SK-N-SH (cell line): ENCODE measurements at regions not wholly inside any gene's neighbourhood (a gene's known extent, or its start where the extent isn't known, plus 50 kb on each side); places are given as distances from the start of the nearest gene placed in this dataset.

ENCODE experiments used
- CTCF ChIA-PET: fragments of 300-600, 350-600 bp; formaldehyde crosslinking; extraction: SDS; loops from one replicate; lab custom pipeline; 2021; lab: Yijun Ruan, JAX
- POLR2A ChIA-PET: fragments of 350-600 bp; sonication (Branson Sonifier 250); formaldehyde crosslinking; extraction: SDS; loops from one replicate; lab custom pipeline; 2020; ENCODE audit warnings: antibody characterized with exemption, inconsistent platforms; lab: Yijun Ruan, JAX
- DNase-seq: peaks from one replicate; pipeline ENCODE4 v3.0.0; 2012
- H2AFZ ChIP-seq: fragments of 200-600 bp; sonication (generic); 2 replicates; pipeline ENCODE4 v1.8.1; 2016; ENCODE audit warnings: antibody characterized with exemption, mild to moderate bottlenecking, low read depth
- H3F3A ChIP-seq: fragments of 200-600 bp; sonication (generic); replicated peaks from 2 replicates; pipeline ENCODE3; 2016; ENCODE audit warnings: antibody characterized with exemption, mild to moderate bottlenecking; ENCODE audit not compliant: insufficient read depth
- H3K27ac ChIP-seq, 2 experiments: fragments of 200-500 bp in 1 of 2; fragments of 200-600 bp in 1 of 2; sonication (Bioruptor generic) in 1 of 2; sonication (generic), shearing (Covaris generic) in 1 of 2; 2 replicates each; pipeline versions ENCODE4 v1.5.1 to v1.6.1; 2014 to 2016; ENCODE audit warnings: low read depth in 2 of 2, inconsistent platforms in 1 of 2, low read length in 1 of 2, mild to moderate bottlenecking in 1 of 2, mixed read lengths in 1 of 2
- H3K27me3 ChIP-seq: fragments of 200-600 bp; sonication (generic), shearing (Covaris generic); 2 replicates; pipeline ENCODE4 v1.6.1; 2016; ENCODE audit warnings: mixed run types; ENCODE audit not compliant: insufficient read depth
- H3K36me3 ChIP-seq, 2 experiments: fragments of 200-500 bp in 1 of 2; fragments of 200-600 bp in 1 of 2; sonication (Bioruptor generic) in 1 of 2; sonication (generic) in 1 of 2; replicated peaks in 1 of 2; 2 replicates each; pipeline versions ENCODE3 to v1.5.1; 2014 to 2016; ENCODE audit warnings: low read length in 1 of 2, mild to moderate bottlenecking in 1 of 2; ENCODE audit not compliant: insufficient read depth in 2 of 2, control insufficient read depth in 1 of 2
- H3K4me1 ChIP-seq, 2 experiments: fragments of 200-500 bp in 1 of 2; fragments of 200-600 bp in 1 of 2; sonication (Bioruptor generic) in 1 of 2; sonication (generic), shearing (Covaris generic) in 1 of 2; 2 replicates each; pipeline versions ENCODE4 v1.5.1 to v1.6.1; 2014 to 2016; ENCODE audit warnings: low read depth in 1 of 2, low read length in 1 of 2, mixed run types in 1 of 2; ENCODE audit not compliant: insufficient read depth in 2 of 2, control insufficient read depth in 1 of 2
- H3K4me2 ChIP-seq: fragments of 200-600 bp; sonication (generic), shearing (Covaris generic); 2 replicates; pipeline ENCODE4 v1.6.1; 2017; ENCODE audit warnings: mixed run types
- H3K4me3 ChIP-seq, 2 experiments: fragments of 200-500 bp in 1 of 2; fragments of 200-600 bp in 1 of 2; sonication (Bioruptor generic) in 1 of 2; sonication (generic), shearing (Covaris generic) in 1 of 2; 2 replicates each; pipeline versions ENCODE4 v1.5.1 to v1.8.1; 2014 to 2016; ENCODE audit warnings: low read depth in 2 of 2, inconsistent platforms in 1 of 2, low read length in 1 of 2, mild to moderate bottlenecking in 1 of 2, mixed read lengths in 1 of 2, moderate library complexity in 1 of 2
- H3K79me2 ChIP-seq: fragments of 200-600 bp; sonication (generic); 2 replicates; pipeline ENCODE4 v1.8.1; 2017; ENCODE audit warnings: mild to moderate bottlenecking; ENCODE audit not compliant: insufficient read depth
- H3K9ac ChIP-seq: fragments of 200-600 bp; sonication (generic); 2 replicates; pipeline ENCODE4 v1.6.1; 2017; ENCODE audit warnings: mixed run types
- H3K9me2 ChIP-seq: fragments of 200-600 bp; sonication (generic); 2 replicates; pipeline ENCODE4 v1.6.1; 2017; ENCODE audit warnings: mixed run types
- H3K9me3 ChIP-seq: fragments of 200-600 bp; sonication (generic); 2 replicates; pipeline ENCODE4 v1.6.1; 2017; ENCODE audit warnings: mixed run types, mild to moderate bottlenecking, moderate library complexity
- H4K20me1 ChIP-seq: fragments of 200-600 bp; sonication (generic); 2 replicates; pipeline ENCODE4 v1.6.1; 2017; ENCODE audit warnings: mild to moderate bottlenecking, mixed run types; ENCODE audit not compliant: insufficient read depth
- ELF1 ChIP-seq: IDR thresholded peaks from 2 replicates; pipeline ENCODE4 v1.4.0; 2012
- FOSL2 ChIP-seq: IDR thresholded peaks from 2 replicates; pipeline ENCODE4 v1.4.0; 2012; ENCODE audit warnings: low read depth, mild to moderate bottlenecking, moderate library complexity, borderline replicate concordance
- FOXJ3 ChIP-seq: sonication (generic); formaldehyde crosslinking; IDR thresholded peaks from 2 replicates; pipeline ENCODE4 v1.5.1; 2020; ENCODE audit warnings: mild to moderate bottlenecking, missing genetic modification reagents
- GABPA ChIP-seq: IDR thresholded peaks from 2 replicates; pipeline ENCODE4 v1.4.0; 2012; ENCODE audit warnings: low read depth, mild to moderate bottlenecking
- JUND ChIP-seq: IDR thresholded peaks from 2 replicates; pipeline ENCODE4 v1.4.0; 2012
- NFIC ChIP-seq: IDR thresholded peaks from 2 replicates; pipeline ENCODE4 v1.4.0; 2012; ENCODE audit warnings: borderline replicate concordance
- NRF1 ChIP-seq: IDR thresholded peaks from 2 replicates; pipeline ENCODE4 v1.6.1; 2012; ENCODE audit warnings: low read depth, mild to moderate bottlenecking, low read length
- POLR2AphosphoS5 ChIP-seq: IDR thresholded peaks from 2 replicates; pipeline ENCODE4 v1.6.1; 2012; ENCODE audit warnings: low read depth, low read length
- RAD21 ChIP-seq: IDR thresholded peaks from 2 replicates; pipeline ENCODE4 v1.6.1; 2012; ENCODE audit warnings: mild to moderate bottlenecking, low read length
- RCOR1 ChIP-seq: fragments of 150-350 bp; IDR thresholded peaks from 2 replicates; pipeline ENCODE4 v1.6.1; 2017; ENCODE audit warnings: antibody characterized with exemption, low read length
- RXRA ChIP-seq: IDR thresholded peaks from 2 replicates; pipeline ENCODE4 v1.4.0; 2012; ENCODE audit warnings: low read depth, mild to moderate bottlenecking, borderline replicate concordance
- SIN3A ChIP-seq: IDR thresholded peaks from 2 replicates; pipeline ENCODE4 v1.6.1; 2012; ENCODE audit warnings: low read depth, mild to moderate bottlenecking, low read length, moderate library complexity, borderline replicate concordance
- TAF1 ChIP-seq: IDR thresholded peaks from 2 replicates; pipeline ENCODE4 v1.6.1; 2012; ENCODE audit warnings: low read depth, mild to moderate bottlenecking, low read length, moderate library complexity, borderline replicate concordance
- TEAD4 ChIP-seq: IDR thresholded peaks from 2 replicates; pipeline ENCODE4 v1.4.0; 2012; ENCODE audit warnings: mild to moderate bottlenecking, borderline replicate concordance; ENCODE audit not compliant: insufficient read depth
- WGBS: methylation state at CpG from one replicate; pipeline ENCODE4 v1.1.6; 2017; ENCODE audit warnings: low lambda C conversion rate; 5-methylcytosine and 5-hydroxymethylcytosine counted together
- TF ChIP-seq, protein P1 (sequence below): IDR thresholded peaks from 2 replicates; pipeline ENCODE4; 2012
- TF ChIP-seq, protein P2 (sequence below): IDR thresholded peaks from 2 replicates; pipeline ENCODE4 v1.4.0; 2012; ENCODE audit warnings: low read depth, borderline replicate concordance

- CTCF ChIA-PET: interaction anchor here (0.6 kb wide), 1 partner anchor 193 kb away, joined by 3 read pairs; no protein-coding TSS in a partner anchor
- DNase-seq: no peak
Measured at GRCh38 chr11:33646629-33647028, 54.0 kb downstream of the C11orf91 start.

GRCh38 chr11:33646168-33646567 is 54.5 kb downstream of the C11orf91 start:
- POLR2A ChIA-PET: no interaction called here
- WGBS: 88% methylated on average over 4 of the region's 4 CpGs
- Histone ChIP-seq H3K9me3 (no peaks in the 10 kb centered on the region), H2AFZ (no peak overlapping the region), H3K27ac (no peak overlapping the region), H3K27me3 (no peaks in the 10 kb centered on the region), H3K4me3 (no peak overlapping the region), H3K4me2 (no peak overlapping the region), H3K9me2 (no peaks in the 10 kb centered on the region), H4K20me1 (no peaks in the 10 kb centered on the region), H3K79me2 (no peaks in the 10 kb centered on the region), H3K9ac (no peak overlapping the region), H3K36me3 (peaks cover 13 to 40% of the 10 kb centered on the region in 2 experiments), H3K4me1 (peaks cover 0 to 2% of the 10 kb centered on the region in 2 experiments; a peak in 1 of 4 replicates), H3F3A (peaks cover 3% of the 10 kb centered on the region)
- DNase-seq: no peak
- CTCF ChIA-PET: no interaction called here
- TF ChIP-seq RCOR1 (no peak), GABPA (no peak), TAF1 (no peak), JUND (no peak), NFIC (no peak), POLR2AphosphoS5 (no peak), TEAD4 (no peak), ELF1 (no peak), FOSL2 (no peak), RAD21 (no peak), FOXJ3 (no peak), SIN3A (no peak)
- TF ChIP-seq, protein P1, sequence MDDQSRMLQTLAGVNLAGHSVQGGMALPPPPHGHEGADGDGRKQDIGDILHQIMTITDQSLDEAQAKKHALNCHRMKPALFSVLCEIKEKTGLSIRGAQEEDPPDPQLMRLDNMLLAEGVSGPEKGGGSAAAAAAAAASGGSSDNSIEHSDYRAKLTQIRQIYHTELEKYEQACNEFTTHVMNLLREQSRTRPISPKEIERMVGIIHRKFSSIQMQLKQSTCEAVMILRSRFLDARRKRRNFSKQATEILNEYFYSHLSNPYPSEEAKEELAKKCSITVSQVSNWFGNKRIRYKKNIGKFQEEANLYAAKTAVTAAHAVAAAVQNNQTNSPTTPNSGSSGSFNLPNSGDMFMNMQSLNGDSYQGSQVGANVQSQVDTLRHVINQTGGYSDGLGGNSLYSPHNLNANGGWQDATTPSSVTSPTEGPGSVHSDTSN: no peak
- TF ChIP-seq, protein P2, sequence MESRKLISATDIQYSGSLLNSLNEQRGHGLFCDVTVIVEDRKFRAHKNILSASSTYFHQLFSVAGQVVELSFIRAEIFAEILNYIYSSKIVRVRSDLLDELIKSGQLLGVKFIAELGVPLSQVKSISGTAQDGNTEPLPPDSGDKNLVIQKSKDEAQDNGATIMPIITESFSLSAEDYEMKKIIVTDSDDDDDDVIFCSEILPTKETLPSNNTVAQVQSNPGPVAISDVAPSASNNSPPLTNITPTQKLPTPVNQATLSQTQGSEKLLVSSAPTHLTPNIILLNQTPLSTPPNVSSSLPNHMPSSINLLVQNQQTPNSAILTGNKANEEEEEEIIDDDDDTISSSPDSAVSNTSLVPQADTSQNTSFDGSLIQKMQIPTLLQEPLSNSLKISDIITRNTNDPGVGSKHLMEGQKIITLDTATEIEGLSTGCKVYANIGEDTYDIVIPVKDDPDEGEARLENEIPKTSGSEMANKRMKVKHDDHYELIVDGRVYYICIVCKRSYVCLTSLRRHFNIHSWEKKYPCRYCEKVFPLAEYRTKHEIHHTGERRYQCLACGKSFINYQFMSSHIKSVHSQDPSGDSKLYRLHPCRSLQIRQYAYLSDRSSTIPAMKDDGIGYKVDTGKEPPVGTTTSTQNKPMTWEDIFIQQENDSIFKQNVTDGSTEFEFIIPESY: no peak

More at GRCh38 chr11:33646629-33647028, 54.0 kb downstream of the C11orf91 start:
- no peaks in the 10 kb centered on the region for H4K20me1 ChIP-seq
- no peaks in the 10 kb centered on the region for H3K27me3 ChIP-seq
- H2AFZ ChIP-seq: no peak overlapping the region
- no peak overlapping the region for H3K27ac ChIP-seq
- H3K36me3 ChIP-seq: peaks cover 13 to 40% of the 10 kb centered on the region in 2 experiments
- WGBS: 62% methylated on average over 3 of the region's 3 CpGs
- TF ChIP-seq TEAD4 (no peak), NRF1 (no peak), RCOR1 (no peak), NFIC (no peak), RXRA (no peak), SIN3A (no peak)
- H3F3A ChIP-seq: peaks cover 3% of the 10 kb centered on the region
- H3K4me2 ChIP-seq: no peak overlapping the region
- H3K9me3 ChIP-seq: no peaks in the 10 kb centered on the region
- H3K4me1 ChIP-seq: peaks cover 0 to 2% of the 10 kb centered on the region in 2 experiments; a peak in 1 of 4 replicates
- POLR2A ChIA-PET: no interaction called here
- H3K79me2 ChIP-seq: no peaks in the 10 kb centered on the region
- H3K9ac ChIP-seq: no peak overlapping the region
- no peaks in the 10 kb centered on the region for H3K9me2 ChIP-seq
- H3K4me3 ChIP-seq: no peak overlapping the region
